8988T (cell line): ENCODE measurements at regions not wholly inside any gene's neighbourhood (a gene's known extent, or its start where the extent isn't known, plus 50 kb on each side); places are given as distances from the start of the nearest gene placed in this dataset.
"Not testable (repeated sequence)": the region's sequence is repeated elsewhere in the genome, so short reads cannot be mapped to it uniquely, and the experiment has no call there.

ENCODE experiments used
- DNase-seq: peaks from one replicate; pipeline ENCODE4 v3.0.0; 2011

DNA sequence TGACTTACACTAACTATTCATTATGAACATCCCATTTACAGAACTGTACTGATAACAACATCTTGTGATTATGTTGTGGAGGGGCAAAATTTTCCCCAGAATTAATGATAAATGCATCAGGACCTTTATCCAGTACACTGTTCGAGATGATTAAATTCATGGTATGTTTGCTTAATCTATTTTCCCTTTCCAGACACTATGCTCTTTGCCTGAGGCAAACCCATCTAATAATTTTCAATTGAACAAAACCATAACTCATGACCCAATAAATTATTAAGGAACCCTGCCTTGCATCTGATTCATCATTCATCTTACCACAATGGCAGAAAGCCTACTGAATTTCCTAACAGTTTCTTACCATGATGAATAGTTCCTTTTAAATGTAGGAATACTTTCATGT, 385.0 kb downstream of the DSEL start:
- no peak for DNase-seq

DNA sequence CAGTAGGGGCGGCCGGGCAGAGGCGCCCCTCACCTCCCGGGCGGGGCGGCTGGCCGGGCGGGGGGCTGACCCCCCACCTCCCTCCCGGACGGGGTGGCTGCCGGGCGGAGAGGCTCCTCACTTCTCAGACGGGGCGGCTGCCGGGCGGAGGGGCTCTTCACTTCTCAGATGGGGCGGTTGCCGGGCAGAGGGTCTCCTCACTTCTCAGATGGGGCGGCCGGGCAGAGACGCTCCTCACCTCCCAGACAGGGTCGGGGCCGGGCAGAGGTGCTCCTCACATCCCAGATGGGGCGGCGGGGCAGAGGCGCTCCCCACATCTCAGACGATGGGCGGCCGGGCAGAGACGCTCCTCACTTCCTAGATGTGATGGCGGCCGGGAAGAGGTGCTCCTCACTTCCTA, 389.8 kb downstream of the DSEL start:
- not testable (repeated sequence) for DNase-seq

DNA sequence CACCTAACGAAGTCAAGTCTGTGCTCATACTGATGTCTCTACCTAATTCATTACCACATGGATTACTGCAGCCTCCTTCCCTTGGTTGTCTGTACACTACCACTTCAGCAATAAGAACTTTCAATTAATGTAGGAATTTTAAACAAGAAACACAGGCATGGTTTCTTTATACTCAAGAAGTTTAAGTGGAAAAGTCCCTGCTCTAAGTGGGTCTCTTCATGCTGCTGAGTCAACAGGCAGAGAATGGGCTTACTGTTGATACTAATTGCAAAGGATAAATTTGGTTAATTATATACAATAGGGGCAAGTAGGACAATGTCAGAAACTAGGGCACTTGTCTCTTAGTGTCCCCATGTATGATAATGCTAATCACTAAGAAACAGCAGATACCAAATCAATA, 392.6 kb downstream of the DSEL start:
- DNase-seq: no peak

DNA sequence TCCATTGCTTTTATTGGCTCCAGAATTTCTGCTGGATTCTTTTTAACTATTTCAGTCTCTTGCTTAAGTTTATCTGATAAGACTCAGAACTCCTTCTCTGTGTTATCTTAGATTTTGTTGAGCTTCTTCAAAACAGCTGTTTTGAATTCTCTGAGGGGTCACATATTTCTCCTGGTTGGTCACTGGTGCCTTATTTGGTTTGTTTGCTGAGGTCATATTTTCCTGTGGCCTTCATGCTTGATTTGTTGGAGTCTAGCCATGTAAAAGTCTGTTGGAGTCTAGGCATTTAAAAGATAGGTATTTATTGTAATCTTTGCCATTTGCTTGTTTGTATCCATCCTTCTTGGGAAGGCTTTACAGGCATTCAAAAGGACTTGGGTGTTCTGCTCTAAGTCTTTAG, 398.7 kb downstream of the DSEL start:
- DNase-seq: no peak

DNA sequence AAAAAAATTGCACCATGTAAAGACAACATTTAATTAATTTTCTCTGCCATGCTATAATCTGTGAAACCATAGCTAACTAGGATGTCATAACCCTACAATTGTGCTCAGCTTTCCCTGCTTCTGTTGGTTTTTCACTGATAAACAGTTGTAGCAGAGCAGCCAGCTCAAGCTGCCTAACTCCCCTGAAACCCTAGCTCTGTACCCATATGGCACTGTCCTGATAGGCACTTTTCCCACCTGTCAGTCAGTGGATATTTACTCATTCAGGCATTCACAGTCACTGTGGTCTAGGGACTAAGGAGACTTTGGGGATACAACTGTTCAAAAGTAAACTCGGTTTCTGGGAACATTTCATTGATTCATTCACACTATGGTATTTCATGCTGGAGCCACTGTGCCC, 407.0 kb downstream of the DSEL start:
- no peak for DNase-seq

DNA sequence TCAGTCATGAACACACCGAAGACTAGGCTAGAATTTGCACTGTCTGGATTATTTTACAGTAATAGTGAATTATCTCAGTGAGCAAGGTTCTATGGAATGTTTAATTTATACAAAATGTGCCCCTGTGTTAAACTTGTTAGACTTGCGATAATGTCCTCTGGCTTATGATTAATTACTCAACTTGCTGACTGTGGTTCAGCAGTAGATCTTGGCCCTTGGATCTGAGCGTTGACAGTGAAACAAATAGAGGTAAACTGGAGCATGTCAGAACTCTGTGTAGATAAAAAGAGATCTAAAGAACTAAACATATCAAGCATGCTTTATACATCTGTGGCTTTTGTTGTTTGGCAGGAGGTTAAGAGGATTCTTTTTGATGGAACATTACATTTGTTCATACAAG, 407.6 kb downstream of the DSEL start:
- no peak for DNase-seq

DNA sequence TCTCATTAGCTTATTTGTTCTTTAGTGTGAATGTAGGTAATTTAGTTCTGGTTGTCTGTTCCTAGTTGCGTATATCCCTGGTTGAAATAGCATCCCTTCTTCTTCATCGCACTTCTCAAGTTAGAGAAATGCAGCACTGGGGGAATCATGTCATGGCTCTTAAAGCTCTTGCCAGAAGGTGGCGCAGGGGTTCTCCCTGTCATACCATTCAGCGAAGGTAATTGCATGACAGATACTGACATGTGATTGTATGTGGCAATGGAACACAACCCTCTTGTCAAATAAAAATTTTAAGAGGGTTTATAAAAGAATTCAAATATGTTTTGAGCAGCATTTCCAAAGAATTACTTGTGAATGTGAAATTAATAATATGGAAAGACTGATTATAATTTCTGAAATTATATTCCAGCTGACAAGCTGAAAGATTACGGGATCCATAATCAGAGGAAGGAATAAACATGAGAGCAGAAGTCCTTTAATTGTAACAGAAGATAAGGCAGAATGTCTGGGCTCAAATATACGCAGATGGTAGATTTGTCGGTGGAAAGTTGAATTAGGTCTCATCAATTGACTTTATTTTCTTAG, 411.7 kb downstream of the DSEL start:
- no peak for DNase-seq

DNA sequence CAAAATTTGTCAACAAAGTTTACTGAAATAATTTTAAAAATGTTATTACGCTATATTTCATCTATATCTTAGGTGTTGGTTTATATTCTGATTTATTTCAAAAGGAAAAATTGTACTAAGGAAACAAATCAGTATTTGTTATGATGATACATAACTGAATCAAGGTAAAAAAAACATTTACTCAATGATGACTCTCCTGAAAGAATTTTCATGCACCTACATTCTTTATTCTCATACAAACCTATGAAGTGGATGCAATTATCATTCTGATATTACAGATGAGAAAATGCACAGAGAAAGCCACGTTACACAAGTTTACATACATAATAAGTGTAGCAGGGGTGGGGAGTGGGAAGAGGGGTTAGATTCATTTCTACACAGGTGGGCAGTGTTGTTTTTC, 422.4 kb downstream of the DSEL start:
- DNase-seq: no peak

DNA sequence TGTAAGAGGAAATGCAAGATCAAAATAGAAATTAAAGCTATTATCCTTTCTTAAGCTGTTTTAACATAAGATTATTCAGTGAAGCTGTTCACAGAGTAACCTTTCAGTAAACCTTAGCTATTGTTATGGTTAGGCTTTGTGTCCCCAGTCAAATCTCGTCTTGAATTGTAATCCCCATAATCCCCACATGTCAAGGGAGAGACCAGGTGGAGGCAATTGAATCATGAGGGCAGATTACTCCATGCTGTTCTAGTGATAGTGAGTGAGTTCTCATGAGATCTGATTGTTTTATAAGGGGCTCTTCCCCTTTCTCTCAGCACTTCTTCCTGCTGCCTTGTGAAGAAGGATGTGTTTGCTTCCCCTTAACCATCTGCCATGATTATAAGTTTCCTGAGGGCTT, 424.4 kb downstream of the DSEL start:
- no peak for DNase-seq

DNA sequence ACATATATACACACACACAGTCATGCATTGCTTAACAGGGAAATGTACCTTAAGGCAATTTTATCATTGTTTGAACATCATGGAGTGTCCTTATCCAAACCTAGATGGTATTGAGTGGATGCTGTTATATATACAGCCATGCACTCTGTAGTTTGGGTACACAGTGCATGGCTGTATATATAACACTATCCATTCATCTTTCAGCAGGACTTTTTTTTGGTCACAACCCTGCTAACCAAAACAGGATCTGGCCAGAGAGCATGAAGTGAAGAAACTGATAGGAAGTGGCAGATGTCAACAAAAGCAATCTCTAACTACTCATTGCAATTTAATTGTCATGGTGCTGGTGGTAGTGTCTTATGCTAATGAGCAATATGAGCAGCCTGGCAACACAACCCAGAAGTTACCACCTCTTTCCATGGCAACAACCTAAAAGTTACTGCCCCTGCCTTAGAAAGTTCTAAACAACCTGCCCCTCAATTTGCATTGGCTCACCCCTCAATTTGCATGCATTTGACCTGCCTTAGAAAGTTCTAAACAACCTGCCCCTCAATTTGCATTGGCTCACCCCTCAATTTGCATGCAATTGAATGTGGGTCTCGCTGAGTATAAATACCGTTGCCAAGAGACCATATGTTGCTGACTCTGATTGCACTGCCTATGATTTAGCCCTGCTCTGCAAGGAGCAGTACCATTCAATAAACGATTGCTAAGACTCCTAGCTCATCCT, 434.9 kb downstream of the DSEL start:
- no peak for DNase-seq

DNA sequence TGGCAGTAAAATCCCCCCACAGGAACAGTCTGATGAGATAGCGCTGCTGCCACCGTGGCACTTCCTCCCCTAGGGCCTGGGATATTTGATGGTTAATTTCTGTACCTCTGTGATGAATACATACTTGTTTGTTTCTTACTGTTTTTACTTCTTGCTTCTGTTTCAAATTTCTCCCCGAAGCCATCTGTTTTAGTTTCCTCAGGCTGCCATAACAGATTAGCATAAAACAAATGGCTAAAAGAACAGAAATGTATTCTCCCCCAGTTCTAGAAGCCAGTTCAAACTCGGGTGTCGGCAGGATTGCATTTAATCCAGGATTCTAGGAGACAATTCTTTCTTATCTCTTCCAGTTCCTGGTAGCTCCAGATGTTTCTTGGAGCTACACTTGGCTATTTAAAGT, 435.9 kb downstream of the DSEL start:
- no peak for DNase-seq

DNA sequence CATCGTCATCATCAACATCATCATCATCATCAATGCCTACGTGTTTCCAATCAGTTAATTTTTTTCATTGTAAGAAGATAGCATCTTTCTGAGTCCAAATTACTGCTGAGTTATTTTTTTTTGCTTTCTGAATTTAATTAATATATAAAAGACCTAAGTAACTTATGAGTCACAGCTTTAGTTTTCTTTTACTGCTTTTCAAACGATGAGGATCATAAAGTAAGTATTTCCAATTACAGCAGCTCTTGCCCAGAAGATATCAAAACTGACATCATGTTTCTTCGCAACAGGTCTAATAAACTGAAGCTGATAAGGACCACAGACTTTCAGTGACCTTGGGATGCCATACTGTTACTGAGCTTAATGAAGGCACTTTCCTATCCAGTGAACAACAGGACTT, 442.2 kb downstream of the DSEL start:
- DNase-seq: no peak

DNA sequence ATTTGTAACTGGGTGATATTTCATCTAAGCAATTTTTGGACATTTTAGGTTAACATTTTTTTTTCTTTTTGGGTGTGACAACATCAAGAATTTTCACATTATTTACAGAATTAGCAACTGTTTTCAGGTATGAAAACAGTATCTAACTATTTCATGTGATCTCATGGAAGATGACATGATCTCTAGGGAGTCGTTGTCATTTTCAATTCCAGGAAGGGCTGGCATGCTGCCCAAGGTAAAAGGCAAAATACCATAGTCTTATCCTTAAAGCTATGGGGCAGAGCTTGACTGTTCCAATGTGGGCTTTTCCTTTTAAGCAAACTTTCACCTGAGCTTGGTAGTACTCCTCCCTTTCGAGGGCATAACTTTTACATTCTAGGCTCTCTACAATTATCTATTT, 443.7 kb downstream of the DSEL start:
- DNase-seq: no peak

DNA sequence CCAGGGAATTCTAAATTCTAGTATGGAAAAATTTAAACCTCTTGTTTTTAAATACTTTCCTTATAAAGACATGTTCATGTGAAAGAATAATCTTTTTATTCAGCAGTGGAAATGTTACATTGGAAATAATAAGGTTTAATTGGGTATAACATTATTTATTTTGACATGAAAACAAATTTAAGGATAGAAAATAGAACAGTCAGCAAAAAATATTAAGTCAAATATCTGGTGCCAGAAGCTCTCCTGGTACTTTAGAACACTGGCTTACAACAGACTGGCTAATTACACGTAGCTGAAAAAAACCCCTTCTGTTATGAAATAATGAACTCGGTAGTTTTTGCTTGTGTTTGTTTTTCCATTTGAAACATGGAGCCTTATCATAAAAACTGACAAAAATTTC, 447.9 kb downstream of the DSEL start:
- no peak for DNase-seq

DNA sequence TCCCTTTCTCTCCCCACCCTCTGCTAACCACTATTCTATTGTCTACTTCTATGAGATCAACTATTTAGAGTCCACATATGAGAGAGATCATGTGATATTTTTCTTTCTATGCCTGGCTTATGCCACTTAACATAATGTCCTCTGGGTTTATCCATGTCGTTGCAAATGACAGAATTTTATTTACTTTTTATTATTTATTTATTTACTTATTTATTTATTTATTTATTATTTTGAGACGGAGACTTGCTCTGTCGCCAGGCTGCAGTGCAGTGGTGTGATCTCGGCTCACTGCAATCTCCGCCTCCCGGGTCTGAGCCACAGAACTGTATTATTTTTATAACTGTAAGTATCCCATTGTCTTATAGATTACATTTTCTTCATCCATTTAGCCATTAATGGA, 443.4 kb upstream of the CDH19 start:
- no peak for DNase-seq

DNA sequence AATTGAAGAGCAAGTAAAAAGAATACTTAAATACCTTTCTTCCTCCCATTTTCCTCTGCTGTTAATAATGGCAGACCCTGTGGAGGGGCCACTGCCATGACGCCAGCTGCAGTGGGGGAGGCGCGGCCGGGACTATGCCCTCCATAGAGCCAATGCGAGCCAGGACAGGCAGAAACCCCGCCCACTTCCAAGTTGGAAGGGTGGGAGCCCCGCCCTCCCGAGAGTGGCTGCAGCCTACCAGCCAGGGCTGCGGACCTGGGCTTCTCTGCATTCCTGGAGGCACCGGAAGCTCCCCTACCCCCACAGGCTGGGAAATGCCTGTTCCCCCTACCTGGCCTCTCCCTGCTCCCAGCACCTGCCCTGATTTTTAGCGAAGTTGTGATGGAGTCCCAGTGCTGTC, 439.4 kb upstream of the CDH19 start:
- no peak for DNase-seq

DNA sequence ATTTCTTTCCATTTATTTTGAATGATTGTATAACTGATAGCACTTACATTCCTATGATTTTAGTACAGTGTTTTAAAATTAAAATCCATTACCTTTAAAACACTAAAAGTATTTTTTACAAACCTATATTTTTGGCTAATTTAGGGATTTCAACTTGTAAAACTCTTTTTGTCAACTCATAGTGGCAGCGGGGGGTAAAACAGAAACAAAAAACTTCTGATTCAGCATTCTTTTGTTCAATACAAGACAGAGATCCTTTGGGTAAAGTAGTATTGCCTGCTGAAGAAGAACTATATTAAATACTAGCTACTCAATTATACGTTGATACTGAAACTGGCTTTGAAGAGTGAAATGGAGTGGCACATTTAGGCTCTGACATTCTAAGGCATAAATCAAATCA, 437.4 kb upstream of the CDH19 start:
- DNase-seq: no peak

DNA sequence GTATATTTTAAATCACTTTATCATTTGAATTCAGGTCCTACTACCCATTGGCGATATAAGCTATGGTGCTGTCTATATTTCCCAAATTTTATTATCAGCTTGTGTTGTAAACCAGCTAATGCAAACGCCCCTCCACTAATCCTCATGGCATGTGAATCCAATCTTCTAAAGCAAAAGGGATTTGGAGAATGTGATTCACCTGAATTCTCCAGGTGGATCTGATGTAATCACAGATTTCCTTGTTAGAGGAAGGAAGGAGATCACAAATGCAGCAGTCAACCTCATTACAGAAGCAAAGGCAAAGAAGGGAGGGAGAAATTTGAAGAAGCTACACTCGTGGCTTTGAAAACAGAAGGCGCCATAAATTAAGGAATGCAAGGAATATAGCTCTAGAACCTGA, 431.1 kb upstream of the CDH19 start:
- no peak for DNase-seq

DNA sequence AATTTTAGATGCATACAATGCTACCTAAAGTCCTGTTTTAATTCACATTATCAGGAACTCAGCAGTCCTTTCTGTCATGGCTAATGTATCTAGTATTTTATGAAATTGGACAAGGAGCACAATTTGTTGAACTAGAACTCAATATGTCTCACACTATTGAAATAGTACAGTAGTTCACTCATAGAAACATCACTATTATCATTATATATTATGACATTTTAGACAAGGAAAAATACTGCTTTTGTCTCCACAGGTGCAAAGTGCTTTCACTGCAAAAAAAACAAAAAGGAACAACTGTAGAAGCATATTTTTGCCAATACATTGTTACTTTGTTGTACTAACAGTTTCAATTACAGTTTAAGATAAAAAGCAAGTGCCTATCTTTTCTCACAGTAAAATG, 419.2 kb upstream of the CDH19 start:
- no peak for DNase-seq

DNA sequence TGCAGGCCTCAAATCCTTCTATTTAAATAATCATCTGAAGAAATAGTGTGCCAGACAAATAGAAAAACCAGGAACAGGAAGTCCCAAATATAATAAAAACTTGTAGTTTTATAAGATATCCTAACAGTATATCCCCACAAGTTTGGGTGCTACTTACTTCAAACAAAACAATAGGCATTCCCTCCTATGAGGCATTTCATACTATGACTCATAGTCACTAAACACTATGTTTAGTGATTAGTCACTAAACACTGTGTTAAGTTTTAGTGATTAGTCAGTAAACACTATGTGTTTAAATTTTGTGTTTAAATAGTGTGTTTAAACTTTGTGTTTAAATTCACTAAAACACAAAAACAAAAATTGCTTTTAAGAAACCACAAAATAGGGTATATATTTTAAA, 407.0 kb upstream of the CDH19 start:
- no peak for DNase-seq

DNA sequence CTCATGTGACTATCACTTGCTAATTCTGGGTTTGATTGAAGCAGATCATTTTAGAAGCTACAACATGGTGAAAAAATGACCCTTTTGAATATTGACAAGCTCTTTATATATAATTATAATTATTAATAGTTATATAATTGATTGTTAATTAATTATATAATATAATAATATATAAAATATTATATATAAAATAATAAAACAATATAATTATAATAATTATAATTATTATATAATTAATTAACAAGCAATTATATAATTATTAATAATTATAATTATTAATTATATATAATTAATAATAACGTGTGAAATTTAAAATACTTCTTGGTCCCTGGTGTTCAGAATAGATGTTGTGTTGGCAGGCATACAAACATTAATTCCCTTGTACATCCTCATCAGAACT, 404.1 kb upstream of the CDH19 start:
- DNase-seq: no peak

DNA sequence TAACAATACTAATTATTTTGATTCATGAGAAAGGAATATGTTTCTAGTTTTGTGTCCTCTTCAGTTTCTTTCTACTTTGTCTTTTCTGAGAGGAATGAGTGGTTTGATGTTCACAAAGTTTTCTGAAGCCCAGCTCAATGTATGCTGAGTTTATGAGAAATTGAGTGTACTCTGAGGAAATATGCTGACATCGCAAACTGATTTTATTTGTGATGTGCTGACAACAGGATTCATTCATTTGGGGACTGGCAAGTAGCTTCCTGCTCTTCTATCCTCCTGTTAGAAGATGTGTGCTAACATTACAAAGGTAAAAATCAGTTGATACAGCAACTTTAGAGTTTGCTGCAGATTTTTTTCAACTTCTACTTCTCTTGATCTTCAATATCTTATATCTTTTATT, 403.2 kb upstream of the CDH19 start:
- DNase-seq: no peak

DNA sequence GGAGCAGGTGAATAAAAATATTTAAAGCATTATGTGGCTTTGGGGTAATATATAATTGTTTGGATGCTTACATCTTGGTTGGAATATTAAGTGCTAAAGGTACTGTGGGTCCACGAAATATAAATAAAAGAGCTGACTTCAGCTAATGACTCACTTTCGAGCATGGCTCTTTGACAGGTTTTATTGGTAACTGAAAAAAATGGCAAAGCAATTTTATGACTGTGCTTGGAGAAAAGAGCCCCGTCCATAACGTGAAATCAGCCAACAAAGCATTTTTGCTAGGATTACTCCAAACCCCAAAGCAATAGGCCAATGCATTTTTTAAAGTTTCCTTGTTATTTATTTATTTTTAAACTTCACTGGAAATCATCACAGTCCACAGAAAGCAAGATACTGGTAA, 397.2 kb upstream of the CDH19 start:
- no peak for DNase-seq

DNA sequence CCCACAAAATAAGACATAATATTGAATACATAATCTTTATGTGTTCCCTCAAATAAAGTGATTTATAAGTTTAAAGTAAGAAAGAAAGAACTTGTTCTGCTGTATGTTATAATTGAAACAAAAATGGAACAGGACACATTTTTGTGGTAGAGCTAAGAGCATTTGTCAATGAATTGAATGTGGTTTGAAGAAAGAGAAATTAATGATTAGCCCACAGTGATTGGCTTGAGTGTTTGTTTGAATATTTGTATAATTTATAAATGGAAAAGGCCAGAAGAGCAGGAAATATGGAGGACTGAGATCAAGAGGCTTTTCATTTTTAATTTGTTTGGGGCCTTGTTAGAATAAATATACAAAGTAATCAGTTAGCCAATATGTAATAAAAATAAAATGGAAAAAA, 395.1 kb upstream of the CDH19 start:
- DNase-seq: no peak

DNA sequence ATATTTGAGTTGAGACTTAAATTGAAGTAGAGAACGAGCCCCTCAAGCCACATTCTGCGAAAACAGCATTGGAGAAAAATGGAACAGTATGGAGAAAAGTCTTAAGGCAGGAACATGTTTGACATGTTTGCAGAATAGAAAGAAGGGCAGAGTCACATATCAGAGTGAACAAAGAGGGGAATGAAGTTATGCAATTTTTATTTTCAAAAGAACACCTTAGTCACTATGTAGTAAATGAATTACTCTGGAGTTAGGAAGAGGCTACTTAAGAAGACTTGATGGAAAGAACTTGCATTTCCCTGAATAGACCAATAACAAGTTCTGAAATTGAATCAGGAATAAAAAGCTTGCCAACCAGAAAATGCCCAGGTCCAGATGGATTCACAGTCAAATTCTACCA, 391.4 kb upstream of the CDH19 start:
- no peak for DNase-seq
